DLD1 (cell line): ENCODE measurements at regions not wholly inside any gene's neighbourhood (a gene's known extent, or its start where the extent isn't known, plus 50 kb on each side); places are given as distances from the start of the nearest gene placed in this dataset.
"Not testable (repeated sequence)": the region's sequence is repeated elsewhere in the genome, so short reads cannot be mapped to it uniquely, and the experiment has no call there.

ENCODE experiments used
- in situ Hi-C: cut with HindIII; loops from 2 replicates; pipeline ENCODE4 v1.10.0; 2017; ENCODE audit warnings: low sequenced_read_pairs

GRCh38 chr16:63776034-63776433, 1345.8 kb downstream of the CDH11 start:
- in situ Hi-C loops: no loop called here

GRCh38 chr16:63774302-63774701, 1347.6 kb downstream of the CDH11 start:
- in situ Hi-C loops: no loop called here

DNA sequence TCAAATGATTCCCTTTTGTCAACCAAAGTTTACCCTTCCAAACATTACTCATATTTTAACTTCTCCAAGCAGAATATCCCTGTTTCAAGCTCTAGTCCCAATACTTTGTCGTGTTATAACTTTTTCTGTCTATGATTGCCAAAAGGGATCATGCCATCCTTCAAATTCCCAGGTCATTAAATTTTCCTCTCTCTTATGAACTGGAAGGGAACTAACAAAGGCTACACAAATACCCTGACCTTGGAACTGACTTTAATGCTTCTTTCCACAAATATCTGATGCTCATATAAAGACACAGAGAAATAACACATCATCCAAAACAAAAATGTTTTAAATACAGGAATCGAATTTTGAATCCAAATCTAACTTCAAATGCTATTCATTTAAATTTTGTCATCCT, 1352.7 kb downstream of the CDH11 start:
- in situ Hi-C loops: no loop called here

DNA sequence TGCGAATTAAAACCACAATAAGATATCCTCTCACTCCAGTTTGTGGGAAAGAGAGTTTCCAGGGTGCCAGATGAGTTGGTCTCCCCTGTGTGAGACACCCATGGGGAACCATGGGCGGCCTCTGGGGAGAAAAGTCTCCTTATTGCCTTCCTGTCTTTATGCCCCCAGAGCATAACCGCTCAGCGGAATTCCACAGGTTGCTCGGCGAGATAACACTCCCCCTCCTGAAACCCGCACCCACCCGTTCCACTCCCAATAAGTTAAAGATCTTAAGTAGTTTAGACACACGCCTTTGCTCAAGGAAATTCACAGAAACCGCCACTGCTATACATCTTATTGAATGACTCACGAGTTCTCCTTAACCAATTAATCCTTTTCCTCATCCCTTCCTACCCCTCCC, 1361.6 kb downstream of the CDH11 start:
- in situ Hi-C loops: not testable (repeated sequence)

- in situ Hi-C loops: no loop called here
Observed at GRCh38 chr16:63752347-63752746, 1369.5 kb downstream of the CDH11 start.

GRCh38 chr16:63749276-63749675, 1372.6 kb downstream of the CDH11 start:
- in situ Hi-C loops: no loop called here

DNA sequence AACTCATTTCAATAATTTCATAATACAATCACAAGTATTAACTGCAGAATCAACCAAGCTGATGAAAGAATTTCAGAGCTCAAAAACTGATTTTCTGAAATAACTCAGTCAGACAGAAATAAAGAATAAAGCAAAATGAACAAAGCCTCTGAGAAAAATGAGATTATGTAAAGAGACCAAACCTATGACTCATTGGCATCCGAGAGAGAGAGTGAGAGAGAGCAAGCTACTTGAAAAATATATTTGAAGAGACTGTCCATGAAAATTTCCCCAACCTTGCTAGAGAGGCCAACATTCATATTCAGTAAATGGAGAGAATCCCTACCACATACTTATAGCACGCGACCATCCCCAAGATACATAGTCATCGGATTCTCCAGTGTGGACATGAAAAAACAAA, 1376.4 kb downstream of the CDH11 start:
- in situ Hi-C loops: no loop called here

- in situ Hi-C loops: no loop called here
Observed at GRCh38 chr16:63744077-63744874, 1377.6 kb downstream of the CDH11 start.

- in situ Hi-C loops: no loop called here
Observed at GRCh38 chr16:63742150-63742549, 1379.7 kb downstream of the CDH11 start.

GRCh38 chr16:63737633-63738032, 1384.2 kb downstream of the CDH11 start:
- in situ Hi-C loops: no loop called here

GRCh38 chr16:63735456-63735855, 1386.4 kb downstream of the CDH11 start:
- in situ Hi-C loops: no loop called here

GRCh38 chr16:63720848-63721247, 1401.0 kb downstream of the CDH11 start:
- in situ Hi-C loops: no loop called here

DNA sequence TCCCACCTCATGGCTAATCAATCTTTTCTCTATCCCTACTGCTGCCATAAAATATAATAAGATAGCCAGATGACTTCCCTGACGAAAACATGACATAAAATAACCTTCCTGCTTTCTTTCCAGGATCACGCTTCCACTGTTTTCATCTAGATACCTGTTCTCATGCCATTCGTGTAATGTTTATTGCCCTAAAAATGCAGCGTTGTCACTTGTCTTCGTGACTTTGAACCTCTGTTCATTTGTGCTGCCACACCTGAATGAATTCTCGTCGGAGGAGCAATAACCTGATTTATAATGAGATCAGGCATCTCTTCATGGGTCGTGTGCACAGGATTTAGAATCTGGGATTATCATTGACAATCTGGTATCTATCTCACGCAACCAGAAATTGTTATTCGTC, 1401.9 kb downstream of the CDH11 start:
- in situ Hi-C loops: no loop called here

- in situ Hi-C loops: no loop called here
Observed at GRCh38 chr16:63717806-63718205, 1404.1 kb downstream of the CDH11 start.

GRCh38 chr16:63714876-63715275, 1407.0 kb downstream of the CDH11 start:
- in situ Hi-C loops: no loop called here

DNA sequence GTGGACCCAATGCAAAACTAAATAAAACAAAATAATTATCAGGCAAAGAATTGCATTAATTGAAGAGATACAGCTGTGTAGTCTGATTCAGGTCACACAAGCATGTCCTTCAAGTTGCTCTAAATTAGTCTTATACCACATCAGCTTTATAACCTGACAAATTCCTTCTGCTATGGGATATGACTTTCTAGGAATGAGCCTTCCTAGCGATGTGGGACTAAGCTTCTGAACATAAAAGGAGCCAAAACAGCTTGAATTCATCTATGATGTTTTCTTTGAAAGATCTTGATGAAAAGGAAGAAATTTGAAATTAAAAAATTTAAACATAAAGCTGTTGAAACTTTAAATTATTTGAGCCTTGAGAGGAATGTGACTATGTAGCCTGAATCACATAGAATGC, 1409.1 kb downstream of the CDH11 start:
- in situ Hi-C loops: no loop called here

DNA sequence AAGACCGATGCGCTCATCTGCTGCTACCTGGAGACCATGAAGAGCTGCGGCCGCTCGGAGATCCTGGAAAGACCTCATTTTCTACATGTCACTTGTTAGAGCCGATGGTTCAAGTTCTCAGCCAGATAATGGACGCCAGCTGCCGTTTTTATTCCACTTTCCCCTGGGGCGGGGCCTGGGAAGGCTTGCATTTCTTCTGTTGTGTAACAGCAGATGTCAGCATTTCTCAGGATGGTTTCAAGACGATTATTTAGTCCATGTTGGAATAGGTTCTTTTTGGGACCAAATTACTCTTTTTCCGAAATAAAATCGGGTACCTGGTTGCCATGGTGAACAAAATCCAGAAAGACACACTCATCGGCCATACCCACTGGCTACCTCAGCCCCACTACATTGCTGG, 1418.3 kb downstream of the CDH11 start:
- in situ Hi-C loops: no loop called here

- in situ Hi-C loops: no loop called here
Observed at GRCh38 chr16:63702981-63703590, 1418.8 kb downstream of the CDH11 start.

GRCh38 chr16:63697736-63698135, 1424.1 kb downstream of the CDH11 start:
- in situ Hi-C loops: no loop called here

- in situ Hi-C loops: no loop called here
Observed at GRCh38 chr16:63695347-63695746, 1426.5 kb downstream of the CDH11 start.

- in situ Hi-C loops: no loop called here
Observed at GRCh38 chr16:63690961-63691360, 1430.9 kb downstream of the CDH11 start.

DNA sequence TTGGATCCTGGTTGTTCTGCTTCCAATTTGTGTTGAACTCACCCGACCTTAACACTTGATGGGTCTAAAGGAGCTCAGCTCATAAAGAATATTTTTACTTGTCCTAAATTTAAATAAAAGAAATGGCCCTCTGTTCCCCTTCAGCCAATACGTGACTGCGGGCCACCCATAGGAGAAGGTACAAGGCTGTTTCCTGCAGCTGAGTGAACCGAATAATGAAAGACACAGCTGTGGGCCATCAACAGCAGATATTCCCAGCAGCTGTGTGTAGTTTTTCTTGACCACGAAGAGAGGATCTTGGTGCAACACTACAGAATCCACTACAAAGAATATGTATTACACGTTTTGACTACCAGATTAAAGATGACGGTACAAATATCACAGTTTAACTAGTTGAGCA, 1431.6 kb downstream of the CDH11 start:
- in situ Hi-C loops: no loop called here

GRCh38 chr16:63689068-63689467, 1432.8 kb downstream of the CDH11 start:
- in situ Hi-C loops: no loop called here
